Renal pelvis (tissue), 1 donor: ENCODE measurements at regions not wholly inside any gene's neighbourhood (a gene's known extent, or its start where the extent isn't known, plus 50 kb on each side); places are given as distances from the start of the nearest gene placed in this dataset.
"Not testable (repeated sequence)": the region's sequence is repeated elsewhere in the genome, so short reads cannot be mapped to it uniquely, and the experiment has no call there.

Source experiments
- DNase-seq: peaks from one replicate; pipeline ENCODE4 v3.0.0-alpha.2; 2013

- DNase-seq = no peak
These were observed 523.2 kb downstream of the RMST start for GRCh38 chr12:97985834-97986233.

GRCh38 chr12:97988588-97988987 is 526.0 kb downstream of the RMST start:
- DNase-seq = not testable (repeated sequence)

- DNase-seq = no peak
These were observed 525.9 kb upstream of the TMPO start for GRCh38 chr12:97989366-97989940.

- DNase-seq = no peak
These were observed 520.5 kb upstream of the TMPO start for GRCh38 chr12:97994746-97995484.

GRCh38 chr12:97995559-97995958 is 519.8 kb upstream of the TMPO start:
- DNase-seq = no peak

- DNase-seq = no peak
These were observed 514.0 kb upstream of the TMPO start for GRCh38 chr12:98001430-98001829.

GRCh38 chr12:98002887-98003493 is 512.4 kb upstream of the TMPO start:
- DNase-seq = peak; percentile 48

GRCh38 chr12:98007963-98008362 is 507.4 kb upstream of the TMPO start:
- no peak for DNase-seq

GRCh38 chr12:98013560-98013959 is 501.8 kb upstream of the TMPO start:
- DNase-seq = no peak

- no peak for DNase-seq
These were observed 496.6 kb upstream of the TMPO start for GRCh38 chr12:98018836-98019235.

GRCh38 chr12:98020376-98020775 is 495.0 kb upstream of the TMPO start:
- DNase-seq = no peak

- DNase-seq = no peak
These were observed 492.4 kb upstream of the TMPO start for GRCh38 chr12:98022961-98023360.

- no peak for DNase-seq
These were observed 477.8 kb upstream of the TMPO start for GRCh38 chr12:98037401-98038140.

- no peak for DNase-seq
These were observed 472.7 kb upstream of the TMPO start for GRCh38 chr12:98042668-98043067.

GRCh38 chr12:98045395-98045794 is 470.0 kb upstream of the TMPO start:
- no peak for DNase-seq

GRCh38 chr12:98048326-98048725 is 467.1 kb upstream of the TMPO start:
- no peak for DNase-seq

GRCh38 chr12:98053202-98053601 is 462.2 kb upstream of the TMPO start:
- DNase-seq = peak; percentile 28

- no peak for DNase-seq
These were observed 457.7 kb upstream of the TMPO start for GRCh38 chr12:98057701-98058100.

- DNase-seq = no peak
These were observed 457.2 kb upstream of the TMPO start for GRCh38 chr12:98058213-98058612.

- DNase-seq = no peak
These were observed 456.6 kb upstream of the TMPO start for GRCh38 chr12:98058838-98059237.

- no peak for DNase-seq
These were observed 455.6 kb upstream of the TMPO start for GRCh38 chr12:98059659-98060343.

- DNase-seq = no peak
These were observed 455.0 kb upstream of the TMPO start for GRCh38 chr12:98060411-98060810.
